ENCODE measurements at regions not wholly inside any gene's neighbourhood (a gene's known extent, or its start where the extent isn't known, plus 50 kb on each side); places are given as distances from the start of the nearest gene placed in this dataset.

- DNase-seq (ENCODE audit: low read depth, low spot score), result no peak
- H3K4me3 ChIP-seq (ENCODE audit: low read depth, low read length), result no peak overlapping the region
These were observed 229.5 kb upstream of the CCDC150 start for GRCh38 chr2:196410008-196410407.

GRCh38 chr2:196413821-196414274 is 225.7 kb upstream of the CCDC150 start:
- DNase-seq (ENCODE audit: low read depth, low spot score), result peak; percentile 30
- H3K4me3 ChIP-seq (ENCODE audit: low read depth, low read length), result no peak overlapping the region
- in situ Hi-C loops (cut with HindIII; ENCODE audit: low sequenced_read_pairs), result no loop called here
- no peak for TF ChIP-seq CTCF (IDR thresholded peaks at IDR 0.05; ENCODE audit: low read depth, low read length)

More at GRCh38 chr2:196410008-196410407, 229.5 kb upstream of the CCDC150 start:
- in situ Hi-C loops (cut with HindIII; ENCODE audit: low sequenced_read_pairs), result no loop called here
- no peak for TF ChIP-seq CTCF (IDR thresholded peaks at IDR 0.05; ENCODE audit: low read depth, low read length)

GRCh38 chr2:196415384-196415783 is 224.1 kb upstream of the CCDC150 start:
- in situ Hi-C loops (cut with HindIII; ENCODE audit: low sequenced_read_pairs), result no loop called here
- TF ChIP-seq CTCF (IDR thresholded peaks at IDR 0.05; ENCODE audit: low read depth, low read length), result no peak
- no peak overlapping the region for H3K4me3 ChIP-seq (ENCODE audit: low read depth, low read length)
- DNase-seq (ENCODE audit: low read depth, low spot score), result no peak

GRCh38 chr2:196420143-196420542 is 219.4 kb upstream of the CCDC150 start:
- no peak overlapping the region for H3K4me3 ChIP-seq (ENCODE audit: low read depth, low read length)
- no peak for TF ChIP-seq CTCF (IDR thresholded peaks at IDR 0.05; ENCODE audit: low read depth, low read length)
- in situ Hi-C loops (cut with HindIII; ENCODE audit: low sequenced_read_pairs), result no loop called here
- no peak for DNase-seq (ENCODE audit: low read depth, low spot score)

- DNase-seq (ENCODE audit: low read depth, low spot score), result no peak
These were observed 217.6 kb upstream of the CCDC150 start for GRCh38 chr2:196421880-196422279.

GRCh38 chr2:196422361-196422760 is 217.2 kb upstream of the CCDC150 start:
- TF ChIP-seq CTCF (IDR thresholded peaks at IDR 0.05; ENCODE audit: low read depth, low read length), result no peak
- no peak for DNase-seq (ENCODE audit: low read depth, low spot score)
- in situ Hi-C loops (cut with HindIII; ENCODE audit: low sequenced_read_pairs), result no loop called here
- no peak overlapping the region for H3K4me3 ChIP-seq (ENCODE audit: low read depth, low read length)

More at GRCh38 chr2:196421880-196422279, 217.6 kb upstream of the CCDC150 start:
- TF ChIP-seq CTCF (IDR thresholded peaks at IDR 0.05; ENCODE audit: low read depth, low read length), result no peak
- in situ Hi-C loops (cut with HindIII; ENCODE audit: low sequenced_read_pairs), result no loop called here
- H3K4me3 ChIP-seq (ENCODE audit: low read depth, low read length), result no peak overlapping the region

GRCh38 chr2:196426122-196426521 is 213.4 kb upstream of the CCDC150 start:
- in situ Hi-C loops (cut with HindIII; ENCODE audit: low sequenced_read_pairs), result no loop called here
- DNase-seq (ENCODE audit: low read depth, low spot score), result no peak
- H3K4me3 ChIP-seq (ENCODE audit: low read depth, low read length), result no peak overlapping the region
- no peak for TF ChIP-seq CTCF (IDR thresholded peaks at IDR 0.05; ENCODE audit: low read depth, low read length)
